ENCODE measurements at regions not wholly inside any gene's neighbourhood (a gene's known extent, or its start where the extent isn't known, plus 50 kb on each side); places are given as distances from the start of the nearest gene placed in this dataset.

GRCh38 chr18:41263956-41264355 is 691.1 kb upstream of the PIK3C3 start:
- no peaks in the 10 kb centered on the region for H3K4me1 ChIP-seq
- no peaks in the 10 kb centered on the region for H3K36me3 ChIP-seq
- DNase-seq = no peak
- no peaks in the 10 kb centered on the region for H3K27me3 ChIP-seq
- H3K27ac ChIP-seq = no peak overlapping the region
- TF ChIP-seq POLR2A (IDR thresholded peaks at IDR 0.05) (no peak), CTCF (IDR thresholded peaks at IDR 0.05) (no peak)
- no peaks in the 10 kb centered on the region for H3K9me3 ChIP-seq
- H3K4me3 ChIP-seq = no peak overlapping the region

- H3K36me3 ChIP-seq = no peaks in the 10 kb centered on the region
- no peak for TF ChIP-seq POLR2A (IDR thresholded peaks at IDR 0.05)
- no peak for TF ChIP-seq CTCF (IDR thresholded peaks at IDR 0.05)
- H3K4me1 ChIP-seq = no peaks in the 10 kb centered on the region
- no peak overlapping the region for H3K4me3 ChIP-seq
- no peaks in the 10 kb centered on the region for H3K9me3 ChIP-seq
- no peaks in the 10 kb centered on the region for H3K27me3 ChIP-seq
- no peak for DNase-seq
- H3K27ac ChIP-seq = no peak overlapping the region
Measured at GRCh38 chr18:41262688-41263087, 692.3 kb upstream of the PIK3C3 start.

- H3K27me3 ChIP-seq = no peaks in the 10 kb centered on the region
- no peaks in the 10 kb centered on the region for H3K4me1 ChIP-seq
- no peaks in the 10 kb centered on the region for H3K9me3 ChIP-seq
- no peak overlapping the region for H3K4me3 ChIP-seq
- H3K36me3 ChIP-seq = no peaks in the 10 kb centered on the region
- H3K27ac ChIP-seq = no peak overlapping the region
- TF ChIP-seq POLR2A (IDR thresholded peaks at IDR 0.05) (no peak), CTCF (IDR thresholded peaks at IDR 0.05) (no peak)
- no peak for DNase-seq
Measured at GRCh38 chr18:41244591-41245037, 710.4 kb upstream of the PIK3C3 start.

- Histone ChIP-seq H3K27me3 (no peaks in the 10 kb centered on the region), H3K9me3 (no peaks in the 10 kb centered on the region), H3K36me3 (no peaks in the 10 kb centered on the region), H3K27ac (no peak overlapping the region), H3K4me1 (no peaks in the 10 kb centered on the region), H3K4me3 (no peak overlapping the region)
- TF ChIP-seq POLR2A (IDR thresholded peaks at IDR 0.05) (no peak), CTCF (IDR thresholded peaks at IDR 0.05) (no peak)
- no peak for DNase-seq
Measured at GRCh38 chr18:41237317-41237716, 717.7 kb upstream of the PIK3C3 start.

- DNase-seq = no peak
- Histone ChIP-seq H3K36me3 (no peaks in the 10 kb centered on the region), H3K27me3 (no peaks in the 10 kb centered on the region), H3K4me3 (no peak overlapping the region), H3K4me1 (no peaks in the 10 kb centered on the region), H3K9me3 (no peaks in the 10 kb centered on the region), H3K27ac (no peak overlapping the region)
- TF ChIP-seq CTCF (IDR thresholded peaks at IDR 0.05) (no peak), POLR2A (IDR thresholded peaks at IDR 0.05) (no peak)
Measured at GRCh38 chr18:41231681-41232080, 723.4 kb upstream of the PIK3C3 start.

- Histone ChIP-seq H3K4me3 (no peak overlapping the region), H3K9me3 (no peaks in the 10 kb centered on the region), H3K36me3 (no peaks in the 10 kb centered on the region), H3K27ac (no peak overlapping the region), H3K27me3 (no peaks in the 10 kb centered on the region), H3K4me1 (no peaks in the 10 kb centered on the region)
- TF ChIP-seq POLR2A (IDR thresholded peaks at IDR 0.05) (no peak), CTCF (IDR thresholded peaks at IDR 0.05) (no peak)
- no peak for DNase-seq
Measured at GRCh38 chr18:41227993-41228392, 727.0 kb upstream of the PIK3C3 start.

All from Peyer's patch (tissue), 4 donors.